B cell (primary cell): ENCODE measurements at regions not wholly inside any gene's neighbourhood (a gene's known extent, or its start where the extent isn't known, plus 50 kb on each side); places are given as distances from the start of the nearest gene placed in this dataset.

ENCODE experiments used
- ATAC-seq: fragments of 200-7000 bp; cut with Tn5 transposase; one replicate; pipeline ENCODE4 v1.10.0; 2021; ENCODE audit warnings: low read depth, mild to moderate bottlenecking, moderate number of reproducible peaks, moderate library complexity
- CTCF ChIA-PET: fragments of 350-600 bp; sonication (Branson Sonifier 250); formaldehyde crosslinking; loops from one replicate; lab custom pipeline; 2021; ENCODE audit warnings: antibody characterized with exemption, inconsistent platforms; lab: Charles Lee
- POLR2A ChIA-PET: fragments of 350-600 bp; sonication (Branson Sonifier 250); formaldehyde crosslinking; loops from one replicate; lab custom pipeline; 2021; ENCODE audit warnings: antibody characterized with exemption; lab: Charles Lee
- DNase-seq: peaks from one replicate; pipeline ENCODE4 v3.0.0; 2013
- H2AFZ ChIP-seq: 2 replicates; pipeline ENCODE4 v1.6.1; 2012; ENCODE audit warnings: mild to moderate bottlenecking, low read depth, low read length; ENCODE audit not compliant: insufficient read depth, poor library complexity, severe bottlenecking
- H3K27ac ChIP-seq, 2 donors: 1 replicate in 1 of 2; 2 replicates in 1 of 2; pipeline ENCODE4 v1.5.1; 2012 to 2013; ENCODE audit warnings: low read length in 2 of 2, mild to moderate bottlenecking in 2 of 2, moderate library complexity in 1 of 2
- H3K27me3 ChIP-seq, 4 experiments: fragments of 200-600 bp in 1 of 4; sonication (generic) in 1 of 4; replicated peaks in 1 of 4; 1 replicate in 2 of 4; 2 replicates in 2 of 4; pipeline versions ENCODE4 v1.6.1 to v1.7.0; 2013 to 2016; ENCODE audit warnings: low read length in 3 of 4, mild to moderate bottlenecking in 2 of 4, mixed read lengths in 1 of 4, moderate library complexity in 1 of 4; ENCODE audit not compliant: insufficient read depth in 4 of 4, control insufficient read depth in 3 of 4; ENCODE audit errors: control extremely low read depth in 1 of 4
- H3K36me3 ChIP-seq, 2 experiments: replicated peaks in 1 of 2; 1 replicate in 1 of 2; 2 replicates in 1 of 2; pipeline versions ENCODE4 v1.6.1 to v1.7.1; 2013; ENCODE audit warnings: low read length in 1 of 2; ENCODE audit not compliant: insufficient read depth in 2 of 2, control insufficient read depth in 1 of 2; ENCODE audit errors: control extremely low read depth in 1 of 2, extremely low read depth in 1 of 2
- H3K4me1 ChIP-seq, 2 donors: fragments of 200-600 bp in 1 of 2; sonication (generic) in 1 of 2; 1 replicate in 1 of 2; 2 replicates in 1 of 2; pipeline versions ENCODE4 v1.5.1 to v1.6.1; 2013 to 2017; ENCODE audit warnings: low read length in 2 of 2; ENCODE audit not compliant: control insufficient read depth in 2 of 2, insufficient read depth in 2 of 2
- H3K4me2 ChIP-seq: replicated peaks from 2 replicates; pipeline ENCODE3; 2012; ENCODE audit warnings: mild to moderate bottlenecking, low read depth, low read length; ENCODE audit not compliant: poor library complexity, severe bottlenecking
- H3K4me3 ChIP-seq, 5 experiments: fragments of 200-600 bp in 1 of 5; sonication (generic) in 1 of 5; 1 replicate in 3 of 5; 2 replicates in 2 of 5; pipeline versions ENCODE4 v1.5.1 to v1.7.0; 2011 to 2016; ENCODE audit warnings: low read length in 4 of 5, mild to moderate bottlenecking in 4 of 5, low read depth in 2 of 5, control low read depth in 1 of 5, moderate library complexity in 1 of 5; ENCODE audit not compliant: insufficient read depth in 1 of 5; ENCODE audit errors: control extremely low read depth in 1 of 5, extremely low read depth in 1 of 5
- H3K79me2 ChIP-seq: fragments of 200-600 bp; sonication (generic); one replicate; pipeline ENCODE4 v1.6.0; 2016; ENCODE audit warnings: low read length; ENCODE audit not compliant: control insufficient read depth, insufficient read depth
- H3K9ac ChIP-seq: fragments of 200-600 bp; sonication (generic); 2 replicates; pipeline ENCODE4 v1.6.1; 2017; ENCODE audit warnings: mild to moderate bottlenecking, low read length, moderate library complexity
- H3K9me3 ChIP-seq, 3 donors: one replicate each; pipeline versions ENCODE4 v1.6.1 to v1.7.1; 2013; ENCODE audit warnings: low read length in 2 of 3; ENCODE audit not compliant: control insufficient read depth in 2 of 3, insufficient read depth in 1 of 3; ENCODE audit errors: control extremely low read depth in 1 of 3
- H4K20me1 ChIP-seq: 2 replicates; pipeline ENCODE4 v1.6.0; 2012; ENCODE audit warnings: mild to moderate bottlenecking, low read length; ENCODE audit not compliant: insufficient read depth, control insufficient read depth, poor library complexity, severe bottlenecking
- H3K27ac Mint-ChIP-seq: one replicate; pipeline ENCODE4 v1.8.0; 2021; ENCODE audit warnings: mixed read lengths
- H3K27me3 Mint-ChIP-seq: one replicate; pipeline ENCODE4 v1.8.0; 2021; ENCODE audit warnings: mixed read lengths
- H3K4me1 Mint-ChIP-seq: one replicate; pipeline ENCODE4 v1.8.0; 2021; ENCODE audit warnings: mixed read lengths
- H3K4me3 Mint-ChIP-seq: one replicate; pipeline ENCODE4 v1.8.0; 2021; ENCODE audit warnings: mixed read lengths
- H3K9me3 Mint-ChIP-seq: one replicate; pipeline ENCODE4 v1.8.0; 2022; ENCODE audit warnings: mixed read lengths; ENCODE audit not compliant: insufficient read depth
- EZH2 ChIP-seq: IDR thresholded peaks from 2 replicates; pipeline ENCODE4 v1.6.1; 2012; ENCODE audit warnings: borderline replicate concordance, low read depth, mild to moderate bottlenecking, moderate library complexity, low read length; ENCODE audit not compliant: insufficient read depth, poor library complexity, severe bottlenecking
- WGBS: methylation state at CpG from one replicate; pipeline ENCODE4 v1.1.5; 2013; ENCODE audit warnings: missing lambda C conversion rate; ENCODE audit not compliant: insufficient coverage; 5-methylcytosine and 5-hydroxymethylcytosine counted together
- intact Hi-C: fragments of 100-400 bp; cut with micrococcal nuclease; formaldehyde crosslinking; loops from one replicate; pipeline ENCODE4 v1.10.0; 2022
- TF ChIP-seq, protein P1 (sequence below): fragments of 200-600 bp; IDR thresholded peaks from one replicate; pipeline ENCODE4 v1.8.0; 2022; ENCODE audit warnings: antibody characterized with exemption, mild to moderate bottlenecking

DNA sequence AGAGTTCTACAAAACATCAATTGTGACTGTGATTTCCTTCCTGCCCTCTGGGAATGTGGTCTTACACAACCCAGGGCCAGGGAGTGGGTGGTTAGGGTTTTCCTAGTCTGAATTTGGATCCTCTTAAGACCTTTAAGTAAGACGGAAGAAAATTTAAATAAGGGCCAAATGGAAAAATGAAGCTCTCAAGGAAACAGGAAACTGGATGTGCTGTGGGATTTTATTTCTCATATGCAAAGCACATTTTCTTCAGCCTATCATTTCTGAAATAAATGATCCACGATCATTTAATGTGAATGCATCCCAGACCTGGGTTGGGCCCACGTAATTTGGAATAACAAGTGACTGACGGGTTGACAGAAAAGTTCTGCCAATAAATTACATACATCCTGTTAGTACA is 243.6 kb downstream of the CLIC5 start:
- H3K27ac Mint-ChIP-seq, result no peak overlapping the region
- Histone ChIP-seq H2AFZ (no peak overlapping the region), H3K4me3 (no peak overlapping the region), H3K9ac (no peak overlapping the region), H3K79me2 (no peaks in the 10 kb centered on the region), H3K9me3 (peaks cover 0 to 4% (median 2%) of the 10 kb centered on the region in 3 donors), H3K4me1 (no peaks in the 10 kb centered on the region), H3K36me3 (no peaks in the 10 kb centered on the region), H4K20me1 (no peaks in the 10 kb centered on the region), H3K27ac (no peak overlapping the region), H3K27me3 (peaks cover 0 to 3% (median 0%) of the 10 kb centered on the region in 4 experiments), H3K4me2 (no peak overlapping the region)
- H3K4me1 Mint-ChIP-seq, result no peaks in the 10 kb centered on the region
- no peak for ATAC-seq
- WGBS, result no CpG with 5 or more reads among the region's 4 CpGs
- POLR2A ChIA-PET, result no interaction called here
- CTCF ChIA-PET, result no interaction called here
- intact Hi-C loops, result no loop called here
- no peak overlapping the region for H3K4me3 Mint-ChIP-seq
- TF ChIP-seq EZH2, result no peak
- TF ChIP-seq, protein P1, sequence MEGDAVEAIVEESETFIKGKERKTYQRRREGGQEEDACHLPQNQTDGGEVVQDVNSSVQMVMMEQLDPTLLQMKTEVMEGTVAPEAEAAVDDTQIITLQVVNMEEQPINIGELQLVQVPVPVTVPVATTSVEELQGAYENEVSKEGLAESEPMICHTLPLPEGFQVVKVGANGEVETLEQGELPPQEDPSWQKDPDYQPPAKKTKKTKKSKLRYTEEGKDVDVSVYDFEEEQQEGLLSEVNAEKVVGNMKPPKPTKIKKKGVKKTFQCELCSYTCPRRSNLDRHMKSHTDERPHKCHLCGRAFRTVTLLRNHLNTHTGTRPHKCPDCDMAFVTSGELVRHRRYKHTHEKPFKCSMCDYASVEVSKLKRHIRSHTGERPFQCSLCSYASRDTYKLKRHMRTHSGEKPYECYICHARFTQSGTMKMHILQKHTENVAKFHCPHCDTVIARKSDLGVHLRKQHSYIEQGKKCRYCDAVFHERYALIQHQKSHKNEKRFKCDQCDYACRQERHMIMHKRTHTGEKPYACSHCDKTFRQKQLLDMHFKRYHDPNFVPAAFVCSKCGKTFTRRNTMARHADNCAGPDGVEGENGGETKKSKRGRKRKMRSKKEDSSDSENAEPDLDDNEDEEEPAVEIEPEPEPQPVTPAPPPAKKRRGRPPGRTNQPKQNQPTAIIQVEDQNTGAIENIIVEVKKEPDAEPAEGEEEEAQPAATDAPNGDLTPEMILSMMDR, result no peak
- no peaks in the 10 kb centered on the region for H3K9me3 Mint-ChIP-seq
- no peak for DNase-seq
- peaks cover 5% of the 10 kb centered on the region for H3K27me3 Mint-ChIP-seq

DNA sequence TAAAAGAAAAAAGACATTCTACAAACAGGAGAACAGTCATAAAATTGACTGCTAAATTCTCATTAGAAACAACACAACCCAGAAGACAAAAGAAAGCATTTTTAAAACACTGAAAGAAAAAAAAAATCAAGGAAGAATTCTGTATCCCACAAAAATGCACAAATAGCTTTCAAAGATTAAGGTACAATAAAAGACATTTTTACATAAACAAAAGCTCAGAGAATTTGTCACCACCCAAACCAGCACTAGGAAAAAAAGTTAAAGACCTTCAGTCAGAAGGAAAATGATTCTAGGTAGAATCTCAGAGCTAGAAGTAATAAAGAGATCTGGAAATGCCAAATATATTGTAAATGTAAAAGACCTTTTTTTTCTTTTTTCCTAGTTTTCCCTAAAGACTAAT is 252.4 kb downstream of the CLIC5 start:
- TF ChIP-seq, protein P1, result no peak
- no peak for TF ChIP-seq EZH2
- Mint-ChIP-seq H3K4me1 (no peaks in the 10 kb centered on the region), H3K9me3 (peaks cover 4% of the 10 kb centered on the region), H3K27ac (no peak overlapping the region), H3K4me3 (no peak overlapping the region), H3K27me3 (no peaks in the 10 kb centered on the region)
- no peak overlapping the region for H3K9ac ChIP-seq
- CTCF ChIA-PET, result no interaction called here
- no peak overlapping the region for H3K27ac ChIP-seq
- H3K36me3 ChIP-seq, result no peaks in the 10 kb centered on the region
- no peak overlapping the region for H2AFZ ChIP-seq
- H3K9me3 ChIP-seq, result peaks cover 0 to 5% (median 4%) of the 10 kb centered on the region in 3 donors
- H3K4me3 ChIP-seq, result no peak overlapping the region
- no peaks in the 10 kb centered on the region for H4K20me1 ChIP-seq
- no peaks in the 10 kb centered on the region for H3K27me3 ChIP-seq
- intact Hi-C loops, result no loop called here
- no peak for ATAC-seq
- no peaks in the 10 kb centered on the region for H3K4me1 ChIP-seq
- H3K79me2 ChIP-seq, result no peaks in the 10 kb centered on the region
- DNase-seq, result no peak
- no peak overlapping the region for H3K4me2 ChIP-seq
- POLR2A ChIA-PET, result no interaction called here
